SJSA1 (cell line): ENCODE measurements at regions not wholly inside any gene's neighbourhood (a gene's known extent, or its start where the extent isn't known, plus 50 kb on each side); places are given as distances from the start of the nearest gene placed in this dataset.

Source experiments
- DNase-seq, 2 experiments: peaks; one replicate each; pipeline ENCODE4 v3.0.0-alpha.2; 2015 to 2020; ENCODE audit warnings: low spot score in 2 of 2, low read depth in 1 of 2
- H3K27ac ChIP-seq: fragments of 250-450 bp; sonication (Bioruptor Pico); 2 replicates; pipeline ENCODE4 v1.5.1; 2020; ENCODE audit warnings: mild to moderate bottlenecking, moderate library complexity
- H3K27me3 ChIP-seq: fragments of 250-450 bp; sonication (Bioruptor Pico); replicated peaks from 2 replicates; pipeline ENCODE4 v1.5.1; 2020; ENCODE audit warnings: mild to moderate bottlenecking, moderate library complexity
- H3K36me3 ChIP-seq: fragments of 250-450 bp; sonication (Bioruptor Pico); 2 replicates; pipeline ENCODE4 v1.5.1; 2020; ENCODE audit warnings: mild to moderate bottlenecking
- H3K4me1 ChIP-seq: fragments of 250-450 bp; sonication (Bioruptor Pico); replicated peaks from 2 replicates; pipeline ENCODE4 v1.6.1; 2021; ENCODE audit warnings: mild to moderate bottlenecking
- H3K4me3 ChIP-seq: fragments of 250-450 bp; sonication (Bioruptor Pico); 2 replicates; pipeline ENCODE4 v1.5.1; 2020; ENCODE audit warnings: mild to moderate bottlenecking
- H3K9me3 ChIP-seq: fragments of 250-450 bp; sonication (Bioruptor Pico); replicated peaks from 2 replicates; pipeline ENCODE4 v1.5.1; 2020; ENCODE audit warnings: mild to moderate bottlenecking

DNA sequence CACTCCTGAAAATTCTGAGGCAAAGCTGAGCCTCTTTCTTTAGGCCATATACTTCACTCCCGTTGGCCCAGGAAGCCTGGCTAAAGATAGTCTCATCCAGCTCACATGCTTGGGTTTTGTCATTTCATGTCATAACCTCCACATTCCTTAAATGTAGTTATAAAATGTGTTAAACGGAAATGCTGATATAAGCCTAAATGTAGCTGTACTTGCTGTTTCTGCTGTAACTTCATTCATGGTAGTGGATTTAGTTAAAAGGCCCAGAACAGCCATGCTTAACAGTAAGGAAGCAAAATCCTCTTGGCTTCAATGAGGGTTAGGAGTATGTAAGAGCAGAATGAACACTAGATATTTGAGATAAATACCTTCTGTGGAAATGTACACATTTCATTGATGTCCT, 135.8 kb upstream of the TMEM161B start:
- Histone ChIP-seq H3K9me3 (no peaks in the 10 kb centered on the region), H3K27me3 (peaks cover 3% of the 10 kb centered on the region; the same call in 1 of the 2 replicates), H3K4me1 (peaks cover 5% of the 10 kb centered on the region), H3K4me3 (no peak overlapping the region), H3K27ac (no peak overlapping the region), H3K36me3 (no peaks in the 10 kb centered on the region)
- no peak for DNase-seq

DNA sequence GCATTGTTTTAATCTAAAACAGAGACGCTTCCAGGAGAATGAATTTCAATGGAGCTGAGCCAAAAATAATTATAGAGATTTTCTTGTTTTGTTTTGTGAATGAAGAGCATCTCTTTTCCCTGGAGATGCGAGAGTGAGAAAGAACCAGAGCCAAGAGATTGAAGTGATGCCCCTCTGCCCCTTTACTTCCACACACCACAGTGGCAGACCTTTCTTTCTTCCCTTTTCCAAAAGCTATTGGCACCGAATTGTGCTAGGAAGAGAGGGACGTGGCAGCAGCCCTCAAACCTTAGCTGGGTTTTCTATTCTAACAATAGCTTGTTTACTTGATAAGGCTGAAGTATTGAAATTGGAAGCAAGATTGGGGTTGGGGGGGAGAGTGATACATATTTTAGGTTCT, 133.0 kb upstream of the TMEM161B start:
- no peaks in the 10 kb centered on the region for H3K36me3 ChIP-seq
- DNase-seq = no peak

DNA sequence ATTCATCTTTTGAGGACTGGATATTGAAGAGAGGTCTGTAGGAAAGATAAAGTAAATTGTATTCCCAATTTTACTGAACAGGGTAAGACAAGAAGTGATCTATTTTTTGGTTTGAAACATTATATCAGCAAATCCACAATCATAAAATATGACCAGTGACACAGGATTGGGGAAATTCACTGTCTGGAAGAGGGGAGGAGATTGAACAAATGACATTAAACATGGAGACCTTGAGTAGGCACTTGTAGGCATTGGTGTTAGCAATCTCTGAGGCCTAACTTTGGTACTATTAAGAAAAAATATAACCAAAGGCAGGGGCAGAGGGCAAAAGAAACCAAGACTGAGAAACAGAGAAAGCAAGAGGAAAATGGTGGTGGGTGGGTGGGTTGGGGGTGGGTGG, 132.6 kb upstream of the TMEM161B start:
- Histone ChIP-seq H3K27ac (no peak overlapping the region), H3K36me3 (no peaks in the 10 kb centered on the region), H3K4me3 (no peak overlapping the region), H3K27me3 (peaks cover 3% of the 10 kb centered on the region; the same call in 1 of the 2 replicates), H3K9me3 (no peaks in the 10 kb centered on the region), H3K4me1 (peaks cover 5% of the 10 kb centered on the region)
- DNase-seq = no peak

More for the DNA sequence above, 133.0 kb upstream of the TMEM161B start:
- Histone ChIP-seq H3K9me3 (no peaks in the 10 kb centered on the region), H3K4me3 (no peak overlapping the region), H3K27ac (no peak overlapping the region), H3K27me3 (peaks cover 3% of the 10 kb centered on the region; the same call in 1 of the 2 replicates), H3K4me1 (peaks cover 5% of the 10 kb centered on the region)

DNA sequence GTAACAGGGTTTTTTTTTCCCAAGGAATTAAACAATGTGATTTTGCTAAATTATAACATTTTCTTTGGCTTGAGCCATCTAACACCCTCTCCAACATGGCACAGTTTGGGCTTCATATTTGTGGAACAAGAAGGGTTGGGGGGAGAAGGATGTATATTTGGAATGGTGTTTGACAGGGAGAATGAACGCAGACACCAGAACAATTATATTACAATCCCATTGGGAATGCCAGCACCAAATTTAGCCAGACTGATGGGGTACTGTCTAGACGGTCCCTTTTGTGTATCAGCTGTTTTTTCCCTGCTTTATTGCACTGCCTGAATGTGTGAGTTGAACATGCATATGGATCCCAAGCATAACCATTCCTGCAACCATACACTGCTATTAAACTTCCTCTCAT, 130.9 kb upstream of the TMEM161B start:
- H3K36me3 ChIP-seq = no peaks in the 10 kb centered on the region

DNA sequence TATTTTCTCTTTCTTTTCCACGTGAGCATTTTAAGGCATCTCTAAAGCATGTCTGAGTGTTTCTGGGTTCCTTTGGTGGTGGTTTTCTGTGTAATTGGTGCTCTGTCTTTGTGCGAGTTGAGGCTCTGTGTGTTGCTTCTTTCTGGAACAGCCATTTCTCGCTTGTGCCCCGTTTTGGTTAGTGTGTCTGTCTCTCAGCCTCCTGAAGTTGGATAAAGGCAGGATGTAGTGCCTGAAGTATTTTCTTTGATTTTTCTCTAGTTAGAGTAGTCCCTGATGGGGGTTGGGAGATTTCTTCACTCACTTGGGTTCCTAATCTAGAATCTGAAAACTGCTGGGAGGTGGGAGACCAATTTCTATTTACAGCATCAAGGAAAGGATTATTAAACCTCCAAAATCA, 129.7 kb upstream of the TMEM161B start:
- H3K27ac ChIP-seq = no peak overlapping the region
- H3K4me3 ChIP-seq = no peak overlapping the region
- no peak for DNase-seq
- H3K4me1 ChIP-seq = no peaks in the 10 kb centered on the region
- no peaks in the 10 kb centered on the region for H3K27me3 ChIP-seq
- no peaks in the 10 kb centered on the region for H3K9me3 ChIP-seq
- no peaks in the 10 kb centered on the region for H3K36me3 ChIP-seq

More for the DNA sequence above, 130.9 kb upstream of the TMEM161B start:
- H3K9me3 ChIP-seq = no peaks in the 10 kb centered on the region
- DNase-seq = no peak
- H3K27ac ChIP-seq = no peak overlapping the region
- no peaks in the 10 kb centered on the region for H3K4me1 ChIP-seq
- no peak overlapping the region for H3K4me3 ChIP-seq
- peaks cover 3% of the 10 kb centered on the region; the same call in 1 of the 2 replicates for H3K27me3 ChIP-seq

DNA sequence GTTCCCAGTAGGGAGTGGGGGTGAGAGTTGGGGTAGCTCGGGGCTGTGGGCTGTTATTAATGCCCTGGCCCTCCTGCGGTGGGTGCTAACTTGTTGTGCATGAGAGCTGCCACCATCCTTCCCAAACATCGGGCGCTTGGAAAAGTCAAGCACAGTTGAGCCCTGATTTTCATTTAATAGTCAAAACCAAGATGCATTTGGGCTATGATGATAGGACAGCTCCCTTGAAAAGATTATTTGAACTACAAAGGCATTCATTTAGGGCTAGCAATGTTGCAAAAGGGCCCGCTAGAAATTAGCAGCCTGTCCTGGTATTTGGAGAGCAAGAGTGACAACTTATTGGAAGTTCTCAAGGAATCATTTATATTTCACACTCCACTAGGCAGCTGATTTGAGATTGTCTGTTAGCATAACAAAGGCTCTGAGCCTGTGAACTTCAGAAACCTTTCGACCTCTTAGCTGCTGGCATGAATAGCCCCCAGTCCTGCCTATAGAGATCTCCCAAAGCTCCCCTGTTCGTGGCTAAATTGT, 128.2 kb upstream of the TMEM161B start:
- no peak for DNase-seq
- Histone ChIP-seq H3K27me3 (no peaks in the 10 kb centered on the region), H3K4me3 (no peak overlapping the region), H3K4me1 (no peaks in the 10 kb centered on the region), H3K9me3 (no peaks in the 10 kb centered on the region), H3K27ac (no peak overlapping the region), H3K36me3 (no peaks in the 10 kb centered on the region)

DNA sequence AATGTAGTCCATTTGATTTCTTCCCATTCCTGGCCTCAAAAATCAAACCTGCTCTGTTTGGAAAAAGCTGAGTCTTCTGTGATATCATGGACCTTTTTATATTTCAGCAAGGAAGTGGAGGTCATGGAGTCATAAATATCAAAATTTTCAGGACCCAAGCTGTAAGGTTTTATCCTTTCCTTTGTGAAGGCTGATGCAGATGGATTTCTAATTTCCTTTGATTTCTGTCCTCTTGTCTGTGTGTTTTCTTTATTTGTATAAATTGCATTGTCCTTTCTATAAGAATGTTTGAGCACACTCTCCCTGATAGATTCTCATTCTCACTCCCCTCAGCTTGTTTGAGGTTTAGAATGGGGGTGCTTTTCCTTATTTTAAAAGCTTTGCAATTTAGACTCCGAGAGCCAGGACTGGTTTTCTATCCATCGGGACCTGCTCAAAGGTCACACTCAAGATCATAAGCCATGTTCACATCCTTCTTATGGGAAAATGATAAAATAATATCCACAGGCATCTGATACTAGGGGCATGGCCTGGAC, 127.4 kb upstream of the TMEM161B start:
- Histone ChIP-seq H3K9me3 (no peaks in the 10 kb centered on the region), H3K4me1 (no peaks in the 10 kb centered on the region), H3K36me3 (no peaks in the 10 kb centered on the region), H3K27ac (no peak overlapping the region), H3K4me3 (no peak overlapping the region), H3K27me3 (no peaks in the 10 kb centered on the region)
- no peak for DNase-seq

DNA sequence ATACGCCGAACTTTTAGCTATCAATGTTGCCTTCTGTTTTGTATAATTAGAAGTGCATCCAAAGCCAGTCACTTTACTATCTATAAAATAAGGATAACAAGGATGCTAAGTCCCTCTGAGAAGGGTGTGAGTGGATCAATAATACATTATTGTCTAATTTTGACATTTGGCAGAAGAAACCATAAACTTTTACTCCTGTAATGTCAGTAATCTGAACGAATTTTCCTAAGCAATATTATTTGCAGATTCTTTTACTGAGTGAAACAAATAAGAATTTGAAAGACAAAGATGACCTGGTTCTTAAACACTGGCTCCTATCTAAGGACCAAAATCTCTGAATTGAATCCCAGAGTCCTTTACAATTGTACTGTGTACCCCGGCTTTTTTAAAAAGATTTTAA, 126.6 kb upstream of the TMEM161B start:
- Histone ChIP-seq H3K27me3 (no peaks in the 10 kb centered on the region), H3K4me1 (no peaks in the 10 kb centered on the region), H3K9me3 (no peaks in the 10 kb centered on the region), H3K27ac (no peak overlapping the region), H3K36me3 (no peaks in the 10 kb centered on the region), H3K4me3 (no peak overlapping the region)
- DNase-seq = no peak

DNA sequence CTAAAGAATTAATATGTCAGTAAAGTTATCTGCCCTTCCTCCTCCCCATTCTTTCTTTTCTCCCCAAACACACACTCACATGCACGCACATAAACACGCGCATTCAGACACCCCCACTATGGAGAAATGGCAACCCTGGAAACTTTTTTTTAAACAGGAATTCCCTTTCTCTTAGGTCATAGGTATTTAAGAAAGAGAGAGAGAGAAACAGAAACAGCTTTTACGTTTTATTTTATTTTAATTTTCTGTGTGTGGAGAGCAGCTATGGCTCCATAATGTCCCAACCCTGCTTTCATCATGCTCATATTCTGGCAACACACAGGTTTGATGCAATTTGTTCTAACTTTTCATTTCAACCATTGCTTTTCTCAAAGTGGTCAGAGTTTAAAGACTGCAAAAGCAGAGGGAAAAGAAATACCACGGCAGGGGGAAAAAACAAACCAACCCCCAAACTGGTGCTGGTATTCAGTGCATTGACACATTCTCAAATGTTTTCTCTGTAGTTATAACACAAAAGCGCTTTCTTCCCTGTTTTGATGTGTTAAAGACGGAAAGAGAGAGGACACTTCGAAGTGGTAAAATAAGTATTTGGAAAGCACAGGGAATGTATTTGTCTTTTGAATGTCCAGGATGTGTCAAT, 126.0 kb upstream of the TMEM161B start:
- H3K27ac ChIP-seq = no peak overlapping the region
- no peak for DNase-seq
- H3K36me3 ChIP-seq = no peaks in the 10 kb centered on the region
- H3K9me3 ChIP-seq = no peaks in the 10 kb centered on the region
- H3K4me3 ChIP-seq = no peak overlapping the region
- no peaks in the 10 kb centered on the region for H3K27me3 ChIP-seq
- H3K4me1 ChIP-seq = no peaks in the 10 kb centered on the region

DNA sequence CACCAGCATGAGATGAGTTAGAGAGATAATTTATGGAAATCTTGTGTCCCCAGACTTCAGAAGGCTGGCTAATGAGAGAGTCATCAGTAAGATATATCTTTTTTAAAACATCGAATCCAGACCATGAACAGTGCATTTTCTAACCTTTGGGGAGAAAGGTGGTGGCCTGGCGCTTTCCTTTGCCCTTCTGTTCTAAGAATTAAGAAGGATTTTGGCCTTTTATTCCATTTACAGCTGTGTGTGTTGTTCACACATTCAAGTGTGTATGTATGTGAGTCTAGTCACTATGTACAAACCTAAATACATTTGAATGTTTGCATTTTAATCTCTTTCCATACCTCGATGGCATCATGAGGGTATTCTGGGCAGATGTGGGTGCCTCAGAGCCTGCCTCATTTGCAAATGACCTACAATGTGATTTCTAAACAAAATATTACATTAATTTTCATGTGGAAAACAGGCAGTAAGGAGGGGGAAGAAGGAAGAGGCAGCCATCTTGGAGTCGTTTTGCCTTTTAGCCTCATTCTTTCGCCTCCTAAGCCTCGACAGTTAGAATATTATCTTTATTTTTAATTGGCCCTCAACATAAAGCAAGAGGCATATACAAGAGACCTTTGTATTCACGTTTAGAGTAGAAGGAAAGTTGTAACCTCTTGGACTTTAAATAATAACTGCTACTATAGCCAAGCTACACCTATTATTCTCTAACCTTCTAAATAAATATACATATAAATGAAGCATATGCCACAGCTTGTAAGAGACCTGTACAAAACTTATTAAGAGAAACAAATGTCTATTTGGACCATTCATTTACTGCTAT, 125.3 kb upstream of the TMEM161B start:
- Histone ChIP-seq H3K36me3 (no peaks in the 10 kb centered on the region), H3K9me3 (no peaks in the 10 kb centered on the region), H3K4me3 (no peak overlapping the region), H3K27me3 (no peaks in the 10 kb centered on the region), H3K4me1 (no peaks in the 10 kb centered on the region), H3K27ac (no peak overlapping the region)
- no peak for DNase-seq

DNA sequence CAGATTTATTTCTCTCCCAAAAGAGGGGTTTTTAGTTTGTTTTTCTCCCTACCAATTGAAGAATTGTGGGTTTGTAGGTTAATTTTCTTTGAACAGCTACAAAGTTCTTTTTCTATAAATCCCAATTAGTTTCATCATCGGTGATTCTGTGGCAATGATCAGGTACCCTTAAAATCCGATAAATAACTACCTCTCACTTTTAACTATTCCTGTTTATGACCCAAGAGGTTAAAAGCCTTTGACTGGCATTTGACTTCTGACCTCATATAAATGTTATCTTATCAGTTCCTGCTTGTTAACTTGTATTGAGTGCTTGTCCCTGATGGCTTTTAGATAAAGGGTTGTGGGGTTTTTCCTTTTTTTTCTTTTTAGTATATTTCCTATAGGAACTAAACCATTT, 124.4 kb upstream of the TMEM161B start:
- Histone ChIP-seq H3K36me3 (no peaks in the 10 kb centered on the region), H3K4me3 (no peak overlapping the region), H3K27me3 (no peaks in the 10 kb centered on the region), H3K4me1 (no peaks in the 10 kb centered on the region), H3K9me3 (no peaks in the 10 kb centered on the region), H3K27ac (no peak overlapping the region)
- DNase-seq = no peak

DNA sequence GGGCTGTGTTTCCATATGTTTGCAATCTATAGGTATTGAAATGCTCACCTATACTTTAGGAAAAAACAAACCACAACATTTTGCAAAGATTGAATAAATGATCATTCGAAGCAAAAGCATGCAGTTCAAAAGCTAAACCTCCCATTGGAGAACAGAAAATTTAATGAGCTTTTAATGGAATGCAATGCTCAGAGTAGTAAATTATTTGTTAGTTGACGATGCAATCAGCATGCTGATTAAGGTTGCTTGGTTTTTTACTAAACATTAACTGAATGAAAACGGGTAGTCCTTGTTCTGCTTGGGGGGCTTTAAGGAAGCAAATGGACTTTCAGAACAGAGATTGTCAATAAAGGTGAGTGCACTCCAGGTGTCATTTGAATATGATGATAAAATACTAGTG, 123.3 kb upstream of the TMEM161B start:
- no peaks in the 10 kb centered on the region for H3K27me3 ChIP-seq
- no peaks in the 10 kb centered on the region for H3K4me1 ChIP-seq
- H3K36me3 ChIP-seq = no peaks in the 10 kb centered on the region
- H3K4me3 ChIP-seq = no peak overlapping the region
- DNase-seq = no peak
- no peak overlapping the region for H3K27ac ChIP-seq
- no peaks in the 10 kb centered on the region for H3K9me3 ChIP-seq

DNA sequence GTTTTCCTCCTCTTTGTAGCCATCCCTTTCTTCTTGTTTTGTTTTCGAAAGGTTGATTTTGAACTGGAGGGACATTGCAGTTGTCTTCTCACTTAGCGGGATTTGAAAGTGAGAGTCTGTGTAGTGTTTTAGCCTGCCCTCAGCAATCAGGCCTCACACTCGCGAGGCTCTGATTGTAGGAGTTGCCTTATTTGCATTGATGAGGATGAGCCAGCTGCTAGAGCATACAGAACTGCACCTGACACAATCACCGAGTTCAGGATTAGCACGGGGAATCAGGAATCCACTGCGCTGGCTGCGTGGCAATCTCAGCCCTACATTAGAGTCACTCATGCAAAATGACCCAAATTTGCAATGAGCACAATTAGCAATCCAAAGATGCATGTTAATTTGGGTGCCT, 122.5 kb upstream of the TMEM161B start:
- Histone ChIP-seq H3K27me3 (no peaks in the 10 kb centered on the region), H3K4me3 (no peak overlapping the region), H3K27ac (no peak overlapping the region), H3K9me3 (no peaks in the 10 kb centered on the region), H3K36me3 (no peaks in the 10 kb centered on the region), H3K4me1 (no peaks in the 10 kb centered on the region)
- no peak for DNase-seq

DNA sequence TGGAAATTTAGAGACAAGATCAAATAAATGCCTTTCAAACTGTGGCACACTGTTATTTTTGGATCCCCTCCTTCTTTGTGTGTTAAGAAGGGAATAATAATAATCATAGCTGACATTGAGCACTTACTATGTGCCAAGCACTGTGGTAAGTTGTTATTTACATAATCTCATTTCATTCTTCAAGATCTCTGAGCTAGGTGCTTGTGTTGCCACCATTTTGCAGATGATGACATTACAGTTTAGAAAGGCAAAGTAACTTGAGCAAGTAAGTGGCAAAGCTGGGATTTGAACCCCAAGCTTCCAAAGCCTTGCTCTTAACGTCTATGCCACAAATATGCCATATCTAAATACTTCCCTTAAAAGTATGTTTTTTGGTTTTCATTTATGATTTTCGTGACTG, 121.8 kb upstream of the TMEM161B start:
- Histone ChIP-seq H3K27ac (no peak overlapping the region), H3K36me3 (no peaks in the 10 kb centered on the region), H3K9me3 (no peaks in the 10 kb centered on the region), H3K4me3 (no peak overlapping the region), H3K4me1 (no peaks in the 10 kb centered on the region), H3K27me3 (no peaks in the 10 kb centered on the region)
- no peak for DNase-seq
